Lung (tissue), 11 donors: ENCODE measurements at regions not wholly inside any gene's neighbourhood (a gene's known extent, or its start where the extent isn't known, plus 50 kb on each side); places are given as distances from the start of the nearest gene placed in this dataset.
A peak's percentile ranks its signal among the peaks of the same experiment; 100 is the strongest.

Source experiments
- ATAC-seq: fragments of 200-7000 bp; cut with Tn5 transposase; one replicate; pipeline ENCODE4 v1.9.1; 2020; ENCODE audit warnings: moderate number of reproducible peaks; ENCODE audit not compliant: insufficient read depth, low FRiP score
- DNase-seq, 3 donors: peaks; one replicate each; pipeline ENCODE4 v3.0.0-alpha.2; 2013 to 2017
- H3K27ac ChIP-seq, 2 donors: one replicate each; pipeline ENCODE4 v1.5.1; 2013; ENCODE audit warnings: mild to moderate bottlenecking in 2 of 2, moderate library complexity in 2 of 2, control low read depth in 1 of 2, inconsistent platforms in 1 of 2, low read depth in 1 of 2, low read length in 1 of 2
- H3K27me3 ChIP-seq, 3 donors: one replicate each; pipeline ENCODE4 v1.5.1; 2013; ENCODE audit warnings: low read length in 2 of 3; ENCODE audit not compliant: control insufficient read depth in 3 of 3, insufficient read depth in 3 of 3
- H3K36me3 ChIP-seq, 4 donors: one replicate each; pipeline ENCODE4 v1.5.1; 2013; ENCODE audit warnings: low read length in 4 of 4, mild to moderate bottlenecking in 1 of 4, moderate library complexity in 1 of 4; ENCODE audit not compliant: control insufficient read depth in 4 of 4, insufficient read depth in 4 of 4
- H3K4me1 ChIP-seq, 5 donors: one replicate each; pipeline ENCODE4 v1.5.1; 2013; ENCODE audit warnings: low read length in 5 of 5, mild to moderate bottlenecking in 2 of 5, moderate library complexity in 1 of 5; ENCODE audit not compliant: control insufficient read depth in 5 of 5, insufficient read depth in 5 of 5
- H3K4me3 ChIP-seq: one replicate; pipeline ENCODE4 v1.5.1; 2013; ENCODE audit warnings: mild to moderate bottlenecking, control low read depth, moderate library complexity
- H3K9ac ChIP-seq, 2 donors: one replicate each; pipeline ENCODE4 v1.5.1; 2013; ENCODE audit warnings: low read length in 2 of 2, control low read depth in 1 of 2; ENCODE audit not compliant: insufficient read depth in 1 of 2
- H3K9me3 ChIP-seq, 4 donors: one replicate each; pipeline ENCODE4 v1.5.1; 2013; ENCODE audit warnings: low read length in 3 of 4, mild to moderate bottlenecking in 1 of 4, moderate library complexity in 1 of 4; ENCODE audit not compliant: control insufficient read depth in 4 of 4, insufficient read depth in 3 of 4
- WGBS, 2 donors: extraction: QIAGEN DNeasy Blood & Tissue Kit; methylation state at CpG; one replicate each; pipeline ENCODE4 v1.1.7; 2013; 5-methylcytosine and 5-hydroxymethylcytosine counted together
- TF ChIP-seq, protein P1 (sequence below): IDR thresholded peaks from 2 replicates; pipeline ENCODE4 v1.5.1; 2012; ENCODE audit warnings: mild to moderate bottlenecking; ENCODE audit errors: control extremely low read depth, extremely low read depth
- donor health status: control.
- donor health status: control.
- donor health status: Bipolar disorder and iron deficiency.
- donor health status: healthy.
- donor health status: DM: yes; HTN: yes; CAD: no.

DNA sequence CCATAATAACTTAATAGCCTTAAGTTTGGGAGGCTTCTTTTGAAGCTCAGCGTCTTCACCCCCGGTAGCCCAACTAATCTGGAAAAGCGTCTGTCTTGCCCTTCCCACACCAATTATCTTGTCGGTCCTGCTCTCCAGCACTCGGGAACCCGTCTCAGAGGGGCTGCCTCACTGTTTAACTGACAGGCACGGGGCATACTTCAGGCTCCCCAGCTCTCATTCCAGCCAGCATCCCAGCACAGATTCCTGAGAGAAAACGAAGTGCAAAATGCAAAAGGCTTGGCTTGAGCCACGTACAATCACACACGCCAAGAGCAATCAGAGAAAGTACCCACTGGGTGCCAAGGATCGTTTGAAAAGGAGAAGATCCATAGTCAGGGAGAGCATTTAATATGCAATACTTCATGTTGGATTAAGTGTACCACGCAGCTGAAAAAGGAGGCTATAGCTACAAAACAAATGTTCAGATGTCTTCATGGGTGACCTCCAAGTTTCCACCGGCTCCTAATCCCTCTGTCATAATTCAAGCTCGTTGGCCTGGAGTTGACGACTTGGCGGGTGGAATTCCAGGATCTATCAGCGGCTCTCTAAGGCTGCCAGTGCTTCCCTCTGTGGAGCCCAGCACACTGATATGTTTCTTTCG is 53.7 kb upstream of the STX16 start:
- DNase-seq (peak; percentile 61 to 84 (median 76)), ATAC-seq (no peak)
- TF ChIP-seq, protein P1, sequence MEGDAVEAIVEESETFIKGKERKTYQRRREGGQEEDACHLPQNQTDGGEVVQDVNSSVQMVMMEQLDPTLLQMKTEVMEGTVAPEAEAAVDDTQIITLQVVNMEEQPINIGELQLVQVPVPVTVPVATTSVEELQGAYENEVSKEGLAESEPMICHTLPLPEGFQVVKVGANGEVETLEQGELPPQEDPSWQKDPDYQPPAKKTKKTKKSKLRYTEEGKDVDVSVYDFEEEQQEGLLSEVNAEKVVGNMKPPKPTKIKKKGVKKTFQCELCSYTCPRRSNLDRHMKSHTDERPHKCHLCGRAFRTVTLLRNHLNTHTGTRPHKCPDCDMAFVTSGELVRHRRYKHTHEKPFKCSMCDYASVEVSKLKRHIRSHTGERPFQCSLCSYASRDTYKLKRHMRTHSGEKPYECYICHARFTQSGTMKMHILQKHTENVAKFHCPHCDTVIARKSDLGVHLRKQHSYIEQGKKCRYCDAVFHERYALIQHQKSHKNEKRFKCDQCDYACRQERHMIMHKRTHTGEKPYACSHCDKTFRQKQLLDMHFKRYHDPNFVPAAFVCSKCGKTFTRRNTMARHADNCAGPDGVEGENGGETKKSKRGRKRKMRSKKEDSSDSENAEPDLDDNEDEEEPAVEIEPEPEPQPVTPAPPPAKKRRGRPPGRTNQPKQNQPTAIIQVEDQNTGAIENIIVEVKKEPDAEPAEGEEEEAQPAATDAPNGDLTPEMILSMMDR = no peak
- no peaks in the 10 kb centered on the region for H3K36me3 ChIP-seq
- peaks cover 0 to 3% (median 0%) of the 10 kb centered on the region in 4 donors for H3K9me3 ChIP-seq
- 53 to 57% methylated on average over 18 of the region's 18 CpGs for WGBS, 2 donors
- no peak overlapping the region for H3K27ac ChIP-seq
- no peaks in the 10 kb centered on the region for H3K27me3 ChIP-seq
- no peak overlapping the region for H3K9ac ChIP-seq
- H3K4me1 ChIP-seq = peaks cover 0 to 33% (median 17%) of the 10 kb centered on the region in 5 donors
- no peak overlapping the region for H3K4me3 ChIP-seq

DNA sequence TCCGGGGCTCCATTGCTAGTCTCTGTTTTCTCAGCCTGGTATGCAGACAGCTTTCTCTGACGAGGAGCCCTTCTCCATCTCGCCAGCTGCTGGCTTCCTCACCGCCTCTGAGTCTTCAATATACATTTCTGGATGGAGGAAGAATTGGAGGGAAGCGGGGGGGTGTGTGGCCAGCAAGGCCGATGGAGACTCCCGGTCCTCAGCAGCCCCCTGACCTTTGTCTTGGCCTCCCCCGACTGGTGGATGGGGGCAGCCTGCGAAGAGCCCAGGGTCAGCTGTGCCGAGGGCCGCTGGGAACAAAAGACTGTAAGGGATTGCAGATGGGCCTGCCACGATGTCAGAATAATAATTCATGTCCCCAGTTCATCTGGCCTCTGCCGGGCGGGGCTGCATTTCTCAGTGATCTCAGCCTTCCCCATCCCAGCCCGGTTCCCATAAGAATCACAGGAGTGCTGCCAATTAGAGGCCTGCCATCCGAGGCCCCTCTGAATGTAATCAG is 54.3 kb upstream of the STX16 start:
- WGBS, 2 donors = 60 to 69% methylated on average over 16 of the region's 16 CpGs
- no peak overlapping the region for H3K9ac ChIP-seq
- no peak overlapping the region for H3K27ac ChIP-seq
- TF ChIP-seq, protein P1 = no peak
- H3K9me3 ChIP-seq = peaks cover 0 to 3% (median 0%) of the 10 kb centered on the region in 4 donors
- DNase-seq (peak; percentile 44 to 52 (median 49)), ATAC-seq (no peak)
- peaks cover 0 to 33% (median 17%) of the 10 kb centered on the region in 5 donors for H3K4me1 ChIP-seq
- H3K27me3 ChIP-seq = no peaks in the 10 kb centered on the region
- no peak overlapping the region for H3K4me3 ChIP-seq
- H3K36me3 ChIP-seq = no peaks in the 10 kb centered on the region

- no peaks in the 10 kb centered on the region for H3K36me3 ChIP-seq
- no peak overlapping the region for H3K4me3 ChIP-seq
- DNase-seq = no peak
- H3K4me1 ChIP-seq = peaks cover 0 to 33% (median 17%) of the 10 kb centered on the region in 5 donors
- H3K9me3 ChIP-seq = peaks cover 0 to 3% (median 0%) of the 10 kb centered on the region in 4 donors
- H3K27me3 ChIP-seq = no peaks in the 10 kb centered on the region
- 79 to 99% methylated on average over 6 of the region's 6 CpGs for WGBS, 2 donors
- H3K9ac ChIP-seq = no peak overlapping the region
- TF ChIP-seq, protein P1 = no peak
- ATAC-seq = no peak
- H3K27ac ChIP-seq = no peak overlapping the region
These were observed 54.8 kb upstream of the STX16 start for GRCh38 chr20:58596244-58596643.
